CD1c-positive myeloid dendritic cell (primary cell): ENCODE measurements at regions not wholly inside any gene's neighbourhood (a gene's known extent, or its start where the extent isn't known, plus 50 kb on each side); places are given as distances from the start of the nearest gene placed in this dataset.
"Not testable (repeated sequence)": the region's sequence is repeated elsewhere in the genome, so short reads cannot be mapped to it uniquely, and the experiment has no call there.

ENCODE experiments used
- DNase-seq: peaks from one replicate; pipeline ENCODE4 v3.0.0-alpha.2; 2016; ENCODE audit errors: extremely low spot score

DNA sequence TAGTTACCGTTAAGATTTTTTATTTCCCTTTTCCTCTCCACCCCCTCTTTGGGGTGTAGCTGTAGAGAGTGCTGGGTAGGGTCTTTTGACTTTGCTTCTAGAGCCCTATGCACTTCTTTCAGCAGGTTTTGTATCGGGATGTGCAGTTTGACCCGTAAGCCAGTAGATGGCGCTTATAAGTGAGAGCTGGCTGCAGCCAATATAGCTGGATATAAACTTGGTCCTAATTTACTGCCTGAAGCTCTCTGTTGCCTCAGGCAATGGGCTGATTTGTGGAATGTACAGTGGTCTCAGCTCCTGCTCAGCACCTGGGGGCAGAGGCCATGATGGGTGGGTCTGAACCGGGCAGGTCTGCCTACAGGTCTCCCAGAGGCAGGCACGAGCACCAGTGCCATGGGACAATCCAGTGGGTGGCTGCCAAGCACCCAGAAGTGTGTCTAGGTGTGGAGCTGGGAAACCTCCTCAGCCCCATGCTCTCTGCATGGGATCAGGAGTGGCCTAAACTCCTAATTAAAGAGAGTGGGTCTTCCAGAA lies 146.5 kb downstream of the SPANXN1 start:
- no peak for DNase-seq

DNA sequence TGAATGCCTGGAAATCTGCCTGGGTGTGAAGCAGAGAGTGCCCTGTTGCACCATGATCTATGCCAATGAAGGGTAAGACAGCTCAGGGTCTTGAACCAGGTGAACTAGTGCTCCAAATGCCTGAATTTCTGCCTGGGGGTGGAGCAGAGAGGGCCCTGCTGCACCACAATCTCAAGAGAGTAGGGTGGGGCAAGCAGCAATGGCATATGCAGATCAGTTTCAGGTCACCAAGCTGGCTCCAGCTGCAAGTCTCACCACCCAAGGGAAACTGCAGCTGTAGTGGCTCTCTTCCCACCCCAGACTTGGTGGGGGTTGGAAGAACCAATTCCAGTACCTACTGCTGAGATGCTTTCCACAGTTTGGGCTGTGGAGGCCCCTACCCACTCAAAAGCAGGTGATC lies 147.0 kb downstream of the SPANXN1 start:
- DNase-seq: no peak

DNA sequence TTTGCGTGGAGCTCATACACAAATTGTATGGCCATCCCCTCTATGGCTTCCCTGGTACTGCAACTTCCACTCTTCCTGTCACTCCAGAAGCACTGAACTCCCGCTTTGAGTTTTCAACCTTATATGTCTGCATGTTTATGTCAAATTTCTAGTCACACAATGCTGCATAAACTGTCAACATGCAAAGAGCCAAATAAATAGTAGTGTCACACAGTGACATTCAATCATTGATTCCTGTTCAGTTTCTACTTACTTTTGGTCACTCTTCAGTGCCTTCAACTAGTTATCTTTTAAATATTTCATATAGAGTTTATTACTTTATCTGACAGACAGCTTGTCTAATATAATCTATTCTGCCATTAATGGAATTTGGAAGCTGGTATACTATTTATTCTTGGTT lies 149.3 kb downstream of the SPANXN1 start:
- DNase-seq: no peak

DNA sequence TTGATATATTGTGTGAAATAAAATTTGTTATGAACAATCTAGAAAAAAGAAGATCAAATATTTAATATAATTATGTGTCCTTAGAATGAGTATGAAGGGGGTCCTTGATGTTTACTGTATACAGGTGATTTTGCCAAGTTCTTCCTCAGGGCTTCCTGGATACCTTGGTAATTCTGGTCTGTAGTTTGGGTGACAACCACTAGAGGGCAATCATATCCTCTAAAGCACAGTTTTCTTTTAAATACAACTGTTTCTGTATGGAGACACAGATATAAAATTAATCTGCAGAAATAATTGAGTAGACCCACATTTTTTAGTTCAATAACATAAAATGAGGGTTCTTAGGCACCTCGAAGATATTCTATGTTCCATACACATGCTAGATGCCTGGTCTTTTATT lies 157.7 kb downstream of the SPANXN1 start:
- DNase-seq: peak; percentile 27

DNA sequence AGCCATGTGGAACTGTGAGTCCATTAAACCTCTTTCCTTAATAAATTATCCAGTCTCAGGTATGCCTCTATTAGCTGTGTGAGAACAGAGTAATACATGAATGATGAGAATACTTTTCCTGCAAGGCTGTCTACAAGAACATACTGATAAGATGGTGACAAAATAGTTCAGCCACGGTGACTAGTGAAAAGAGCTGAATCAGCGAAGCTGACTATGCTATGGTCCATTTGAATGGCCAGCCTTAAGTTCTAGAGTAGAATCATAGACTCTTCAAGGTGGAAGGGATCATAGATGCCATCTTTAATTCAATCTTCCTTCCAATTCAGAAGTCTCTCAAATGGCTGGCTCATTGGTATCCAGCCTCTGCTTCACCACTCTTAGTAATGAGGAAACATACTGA lies 163.3 kb downstream of the SPANXN1 start:
- DNase-seq: no peak

DNA sequence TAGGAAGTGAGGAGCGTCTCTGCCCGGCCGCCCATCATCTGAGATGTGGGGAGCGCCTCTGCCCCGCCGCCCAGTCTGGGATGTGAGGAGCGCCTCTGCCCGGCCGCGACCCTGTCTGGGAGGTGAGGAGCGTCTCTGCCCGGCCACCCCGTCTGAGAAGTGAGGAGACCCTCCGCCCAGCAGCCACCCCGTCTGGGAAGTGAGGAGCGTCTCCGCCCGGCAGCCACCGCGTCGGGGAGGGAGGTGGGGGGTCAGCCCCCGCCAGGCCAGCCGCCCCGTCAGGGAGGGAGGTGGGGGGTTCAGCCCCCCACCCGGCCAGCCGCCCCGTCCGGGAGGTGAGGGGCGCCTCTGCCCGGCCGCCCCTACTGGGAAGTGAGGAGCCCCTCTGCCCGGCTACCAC lies 188.9 kb downstream of the SPANXN1 start:
- not testable (repeated sequence) for DNase-seq

DNA sequence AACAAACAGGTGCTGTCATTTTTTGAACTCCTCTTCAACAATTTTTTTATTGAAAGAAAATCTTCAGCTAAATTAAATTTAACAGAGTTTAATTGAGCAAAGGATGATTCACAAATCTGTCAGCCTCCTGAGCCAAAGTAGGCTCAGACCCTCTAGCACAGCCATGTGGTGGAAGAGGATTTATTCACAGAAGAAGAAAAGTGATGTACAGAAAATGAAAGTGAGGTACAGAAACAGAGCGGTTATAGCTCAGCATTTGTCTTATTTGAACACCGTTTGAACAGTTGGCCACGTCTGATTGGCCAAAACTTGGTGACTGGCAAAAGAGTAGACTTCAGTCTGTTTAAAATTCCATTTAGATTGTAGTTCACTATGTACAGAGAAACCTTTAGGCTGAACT lies 217.3 kb downstream of the SPANXN1 start:
- no peak for DNase-seq

DNA sequence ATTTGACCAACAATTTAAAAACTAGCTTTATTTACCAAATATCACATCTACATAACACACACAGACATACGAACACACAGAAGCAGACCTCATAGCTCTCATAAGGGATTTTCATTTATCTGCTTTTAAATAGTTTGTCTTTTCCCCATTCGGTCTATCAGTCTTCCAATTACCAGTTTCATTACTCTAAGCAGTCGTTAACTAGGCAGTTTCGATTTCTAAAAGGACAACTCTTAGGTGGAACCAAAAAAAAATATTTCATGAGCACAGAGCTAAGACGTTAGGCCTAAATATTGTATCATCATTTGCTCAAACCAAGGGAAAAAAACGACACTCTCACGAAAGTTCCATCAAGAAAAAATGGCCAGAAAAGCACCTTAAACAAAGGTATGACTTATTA lies 228.4 kb downstream of the SPANXN1 start:
- DNase-seq: no peak

DNA sequence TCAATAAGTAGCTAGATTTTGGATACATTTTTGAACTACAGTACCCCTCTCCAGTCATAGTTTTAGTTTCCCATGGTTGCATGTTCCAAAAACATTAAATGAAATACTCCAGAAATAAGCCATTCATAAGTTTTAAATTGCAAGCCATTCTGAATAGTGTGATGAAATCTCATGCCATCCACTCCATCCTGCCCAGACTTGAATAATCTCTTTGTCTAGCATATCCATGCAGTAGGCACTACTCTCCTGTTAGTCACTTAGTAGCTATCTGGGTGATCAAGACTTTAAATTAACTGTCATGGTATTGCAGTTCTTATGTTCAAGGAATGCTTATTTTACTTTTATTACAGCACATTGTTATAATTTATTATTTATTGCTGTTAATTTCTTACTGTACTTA lies 237.4 kb downstream of the SPANXN1 start:
- no peak for DNase-seq

DNA sequence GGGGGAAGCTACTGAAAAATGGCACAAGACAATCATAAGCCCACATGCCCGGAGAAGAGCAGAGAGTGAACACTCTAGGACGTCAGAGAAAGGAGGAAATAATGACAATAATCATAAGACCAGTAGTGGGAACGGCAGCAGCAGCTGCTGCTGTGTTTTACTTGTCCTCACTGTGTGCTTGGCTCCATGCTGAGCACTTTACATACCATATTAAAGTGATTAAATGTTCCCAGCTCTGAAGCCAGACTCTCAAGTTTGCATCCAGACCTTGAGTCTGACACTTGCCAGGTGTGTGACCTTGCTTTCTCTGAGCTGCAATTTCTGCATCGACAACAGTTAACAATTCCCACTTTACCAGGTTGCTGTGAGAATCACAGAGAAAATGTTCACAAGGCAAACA lies 255.4 kb downstream of the SPANXN1 start:
- no peak for DNase-seq

DNA sequence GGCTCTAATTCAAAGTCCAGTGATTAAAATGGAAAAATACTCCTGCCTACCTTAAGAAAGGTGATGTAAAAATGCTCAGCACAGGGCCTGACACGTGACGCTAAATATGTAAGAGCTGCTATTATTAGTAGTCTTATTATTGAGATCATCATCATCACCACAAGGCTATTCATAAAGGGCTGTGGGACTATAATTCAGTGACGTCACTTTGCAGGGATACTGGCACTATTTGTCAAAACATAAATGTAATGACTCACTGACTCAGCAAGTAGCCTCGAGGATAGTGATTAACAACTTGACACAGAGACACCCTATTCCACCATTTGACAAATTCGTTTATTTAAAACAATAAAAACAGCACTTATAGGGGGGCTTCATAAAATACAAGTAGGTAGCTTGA lies 258.9 kb downstream of the SPANXN1 start:
- no peak for DNase-seq

DNA sequence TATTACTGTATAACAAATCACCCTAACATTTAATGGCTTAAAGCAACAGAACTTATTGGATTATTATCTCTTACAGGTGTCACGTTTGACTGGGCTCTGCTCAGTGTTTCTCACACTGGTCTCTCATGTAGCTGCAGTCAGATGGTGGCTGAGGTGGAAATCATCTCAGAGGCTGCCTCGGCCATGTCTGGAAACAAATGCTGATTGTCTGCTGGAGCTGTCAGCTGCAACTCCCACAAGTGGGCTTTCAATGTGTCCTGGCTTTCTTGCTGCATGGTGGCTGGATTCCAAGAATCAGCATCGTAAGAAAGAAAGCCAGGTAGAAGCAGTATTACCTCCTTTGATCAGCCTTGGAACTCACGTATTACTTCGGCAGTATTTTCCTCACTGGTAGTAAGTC lies 277.6 kb downstream of the SPANXN1 start:
- DNase-seq: no peak

DNA sequence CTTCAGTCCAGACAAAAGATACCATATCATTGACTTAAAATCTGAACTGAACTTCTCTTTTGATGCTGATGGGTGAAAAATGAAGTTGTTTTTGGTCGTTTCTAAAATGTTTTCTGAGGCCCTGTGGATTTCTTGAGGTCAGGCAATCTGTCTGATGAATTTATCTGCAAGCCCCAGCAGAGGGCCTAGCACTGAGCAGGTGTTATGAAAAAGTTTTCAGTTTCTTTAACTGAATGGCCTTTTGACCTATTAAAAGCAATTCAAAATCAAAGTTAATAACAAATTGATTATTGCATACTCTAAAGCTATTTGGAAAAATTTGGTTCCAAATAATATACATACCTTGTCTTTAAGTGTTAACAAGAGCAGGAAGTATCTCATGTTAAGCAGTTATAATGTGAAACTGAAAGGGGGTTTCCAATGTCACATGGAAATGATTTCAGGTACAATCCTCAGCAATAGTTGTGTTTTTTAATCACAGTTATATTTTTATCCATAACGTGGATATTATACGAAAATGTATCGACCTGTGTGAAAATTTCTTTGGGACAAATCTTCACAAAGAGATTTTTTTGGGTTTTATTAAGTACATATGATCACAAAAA lies 285.0 kb downstream of the SPANXN1 start:
- DNase-seq: no peak

DNA sequence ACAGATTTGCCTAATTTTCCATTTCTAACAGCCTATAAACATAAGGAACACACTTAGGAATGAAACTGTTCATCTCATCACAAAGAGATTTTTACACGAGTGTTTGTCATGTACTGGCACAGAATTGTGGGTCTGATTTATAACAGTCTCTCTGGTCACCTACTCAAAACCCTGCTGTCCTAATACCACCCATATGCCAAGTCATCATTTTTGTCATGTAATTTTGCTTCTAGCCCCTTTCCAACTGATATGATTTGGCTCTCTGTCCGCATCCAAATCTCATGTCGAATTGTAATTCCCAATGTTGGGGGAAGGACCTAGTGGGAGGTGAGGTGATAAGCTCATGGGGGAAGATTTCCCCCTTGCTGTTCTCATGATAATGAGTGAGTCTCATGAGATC lies 284.1 kb upstream of the SLITRK2 start:
- DNase-seq: no peak

DNA sequence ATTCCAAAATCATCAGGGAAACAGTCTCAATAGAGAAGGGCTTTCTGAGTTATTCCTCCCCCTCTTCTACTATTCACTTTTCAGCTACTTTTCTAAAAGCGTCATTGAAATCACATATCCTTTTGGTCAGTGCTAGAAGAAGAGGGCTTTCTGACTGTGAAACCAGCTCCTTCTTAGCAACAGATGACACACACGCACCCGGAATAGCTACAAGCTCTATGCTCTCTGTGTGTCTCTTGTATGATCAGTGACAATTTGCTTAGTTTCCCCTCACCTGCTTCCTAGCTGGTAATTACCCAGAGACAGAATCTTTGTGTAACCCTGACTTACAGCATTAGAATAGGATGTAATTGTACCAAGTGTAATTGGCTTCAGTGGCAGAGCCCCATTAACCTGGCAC lies 268.1 kb upstream of the SLITRK2 start:
- no peak for DNase-seq

DNA sequence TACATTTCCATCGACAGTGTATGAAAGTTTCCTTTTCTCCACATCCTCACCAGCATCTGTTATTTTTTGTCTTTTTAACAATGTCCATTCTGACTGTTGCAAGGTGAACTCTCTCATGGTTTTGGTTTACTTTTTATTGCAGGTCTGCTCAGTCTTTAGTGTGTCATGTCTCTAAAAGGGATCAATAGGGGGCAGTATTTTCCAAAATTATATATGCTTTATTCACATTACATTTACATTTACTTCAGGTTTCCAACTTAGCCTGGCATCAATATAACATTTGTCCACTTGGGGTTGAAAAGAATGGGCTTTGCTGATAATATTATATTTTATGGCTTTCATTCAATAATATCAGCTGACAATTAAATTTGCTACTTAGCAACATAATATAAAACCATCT lies 265.0 kb upstream of the SLITRK2 start:
- DNase-seq: no peak

DNA sequence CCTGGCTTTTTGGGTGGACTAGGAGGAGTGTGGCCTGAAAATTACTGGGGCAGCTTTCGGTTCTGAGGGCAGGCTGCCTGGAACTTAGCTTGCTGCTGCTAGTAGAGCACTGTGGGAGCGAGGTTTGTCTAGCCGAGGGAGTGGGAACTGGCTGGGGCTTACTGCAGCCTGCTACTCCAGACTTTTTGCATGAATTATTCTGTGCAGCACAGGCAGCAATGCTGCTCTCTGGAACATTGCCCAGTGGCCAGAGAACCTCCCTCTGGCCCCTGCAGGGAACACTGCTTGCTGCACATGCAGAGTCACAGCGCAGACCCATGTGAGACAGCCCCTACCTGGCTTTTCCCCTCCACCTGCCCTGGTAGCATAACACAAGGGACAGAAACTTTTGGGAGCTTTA lies 263.9 kb upstream of the SLITRK2 start:
- DNase-seq: no peak

DNA sequence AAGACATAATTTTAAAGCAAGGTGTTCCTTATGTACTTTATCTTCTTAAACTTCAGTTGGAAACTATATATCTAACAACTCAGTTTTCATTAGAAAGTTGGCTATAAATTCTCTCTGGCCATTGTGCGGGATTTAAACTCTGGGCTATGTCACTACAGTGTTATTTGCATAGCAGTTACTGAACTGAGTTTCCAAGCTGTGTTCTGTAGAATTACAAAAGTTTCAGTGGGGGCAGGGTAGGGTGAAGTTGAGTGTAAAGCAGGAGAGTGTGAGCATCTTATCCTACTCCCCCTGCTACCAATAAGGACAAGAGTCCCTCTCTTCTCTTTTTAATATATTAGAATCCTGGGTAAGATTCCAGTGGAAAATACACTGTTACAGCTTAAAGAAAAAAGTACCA lies 254.5 kb upstream of the SLITRK2 start:
- DNase-seq: no peak

DNA sequence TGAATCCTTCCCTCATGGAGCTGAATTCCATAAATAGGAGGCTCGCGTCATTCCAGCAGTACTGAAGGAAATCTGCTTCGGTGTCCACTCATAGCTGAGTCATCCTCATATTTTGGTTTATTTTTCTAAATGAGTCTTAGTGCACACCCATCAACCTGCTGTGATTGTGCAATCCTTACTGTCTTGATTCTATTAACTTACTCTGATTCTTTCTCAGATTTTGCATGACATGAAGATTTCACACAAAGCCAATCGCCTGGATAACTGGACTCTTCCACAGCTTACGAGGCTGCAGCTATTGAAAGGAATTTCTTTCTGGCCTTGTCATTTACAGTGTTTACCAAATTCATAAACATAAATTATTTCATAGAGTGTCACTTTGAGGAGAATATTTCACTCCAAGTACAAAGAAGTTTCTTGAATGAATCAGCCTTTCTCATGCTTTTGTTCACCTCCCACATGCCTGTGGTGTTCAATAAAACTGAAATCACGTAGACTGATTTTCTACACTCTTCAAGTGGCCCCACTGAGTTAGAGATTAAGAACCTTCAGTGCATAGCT lies 207.6 kb upstream of the SLITRK2 start:
- DNase-seq: no peak

DNA sequence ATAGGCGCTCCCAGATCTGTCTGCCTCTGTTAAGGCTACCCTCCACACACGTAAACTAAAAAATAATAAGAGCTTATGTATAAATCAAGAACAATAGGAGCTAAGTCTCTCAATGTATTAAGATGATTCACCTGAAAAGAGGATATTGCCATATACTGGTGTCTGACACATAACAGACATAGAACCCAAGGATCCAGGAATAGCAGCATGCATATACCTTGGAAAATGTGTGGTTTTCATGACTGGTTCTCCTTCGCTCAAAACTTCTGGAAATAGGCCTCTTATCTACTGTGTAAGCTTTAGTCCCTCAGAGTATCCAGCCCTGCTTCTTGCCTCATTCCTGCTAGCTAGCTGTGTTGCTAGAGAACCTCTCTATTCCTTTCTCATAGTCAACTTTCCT lies 203.7 kb upstream of the SLITRK2 start:
- DNase-seq: no peak

DNA sequence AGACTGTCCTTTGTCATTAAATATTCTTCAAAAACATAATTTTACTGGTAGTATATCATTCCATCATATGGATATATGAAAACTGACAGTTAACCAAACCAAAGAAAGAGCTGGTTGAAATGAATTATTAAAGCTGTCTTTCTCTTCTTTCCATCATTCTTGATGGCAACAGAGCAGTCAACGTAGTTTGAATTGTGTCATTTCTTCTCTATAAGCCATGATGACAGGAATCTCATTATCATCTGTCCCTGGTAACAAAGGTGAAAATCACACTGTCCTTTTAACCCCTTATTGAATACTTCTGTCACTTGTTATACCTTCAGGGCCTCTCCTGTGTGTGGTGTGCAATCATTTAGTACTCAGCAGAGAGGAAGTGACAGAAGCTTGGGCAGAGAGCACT lies 197.0 kb upstream of the SLITRK2 start:
- DNase-seq: no peak

DNA sequence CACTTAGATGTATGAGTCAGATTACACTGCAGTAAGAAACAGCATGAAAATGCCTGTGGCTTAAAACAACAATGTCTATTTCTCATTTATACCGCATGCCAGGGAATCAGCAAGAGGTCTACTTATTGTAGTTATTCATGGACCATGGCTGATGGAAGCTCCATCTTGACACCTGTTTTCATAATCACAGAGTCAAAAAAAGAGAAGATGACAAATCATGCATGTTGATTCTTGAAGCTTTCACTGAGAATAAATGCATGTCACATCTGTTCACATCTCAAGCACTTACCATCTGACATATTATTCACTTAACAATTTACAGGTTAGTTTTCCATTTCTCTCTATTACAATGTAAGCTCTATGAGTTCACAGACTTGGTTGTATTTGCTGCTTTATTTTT lies 194.2 kb upstream of the SLITRK2 start:
- DNase-seq: no peak

DNA sequence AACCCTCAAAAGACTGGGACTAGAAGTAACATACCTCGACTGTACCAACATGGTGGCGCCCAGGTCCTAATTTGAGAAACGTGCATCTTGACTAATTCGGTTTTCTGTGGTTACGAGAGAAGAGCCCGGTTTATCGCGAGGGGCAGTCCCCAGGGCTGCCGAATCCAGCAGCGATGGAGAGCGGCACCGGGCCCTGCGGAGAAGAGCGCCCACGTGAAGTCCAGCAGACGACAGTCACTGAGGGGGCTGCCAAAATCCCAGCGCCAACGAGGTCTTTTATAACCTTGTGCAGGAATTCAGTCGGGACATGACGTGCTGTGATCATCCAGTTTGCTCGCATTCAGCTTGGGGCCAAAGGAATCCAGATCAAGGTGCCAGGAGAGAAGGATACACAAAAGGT lies 187.5 kb upstream of the SLITRK2 start:
- DNase-seq: no peak

DNA sequence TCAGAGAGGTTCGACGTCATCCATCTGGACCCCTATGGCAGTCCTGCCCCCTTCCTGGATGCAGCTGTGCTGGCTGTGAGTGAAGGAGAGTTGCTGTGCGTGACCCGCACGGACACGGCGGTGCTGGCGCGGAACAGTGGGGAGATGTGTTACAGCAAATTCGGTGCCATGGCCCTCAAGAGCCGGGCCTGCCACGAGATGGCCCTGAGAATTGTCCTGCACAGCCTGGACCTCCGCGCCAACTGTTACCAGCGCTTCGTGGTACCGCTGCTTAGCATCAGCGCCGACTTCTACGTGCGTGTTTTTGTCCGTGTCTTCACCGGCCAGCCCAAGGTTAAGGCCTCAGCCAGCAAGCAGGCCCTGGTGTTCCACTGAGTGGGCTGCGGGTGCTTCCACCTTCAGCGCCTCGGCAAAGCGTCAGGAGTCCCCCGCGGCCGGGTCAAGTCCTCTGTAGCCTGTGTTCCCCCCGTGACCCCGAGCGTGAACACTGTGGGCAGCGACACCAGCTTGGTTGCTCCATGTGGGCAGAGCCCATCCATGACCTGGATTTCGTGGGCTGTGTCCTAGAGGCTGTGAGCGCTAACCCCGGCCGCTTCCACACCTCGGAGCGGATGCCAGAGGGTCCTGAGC lies 186.7 kb upstream of the SLITRK2 start:
- no peak for DNase-seq
